GM19452 (cell line): ENCODE measurements at regions not wholly inside any gene's neighbourhood (a gene's known extent, or its start where the extent isn't known, plus 50 kb on each side); places are given as distances from the start of the nearest gene placed in this dataset.
"Not testable (repeated sequence)": the region's sequence is repeated elsewhere in the genome, so short reads cannot be mapped to it uniquely, and the experiment has no call there.

Experiments
- ATAC-seq: cut with Tn5 transposase; IDR thresholded peaks from one replicate; pipeline ENCODE4 v1.9.1; 2021; ENCODE audit not compliant: unreplicated experiment

GRCh38 chr5:145467446-145467845, 367.7 kb downstream of the PRELID2 start:
- ATAC-seq: no peak

GRCh38 chr5:145466533-145466932, 368.6 kb downstream of the PRELID2 start:
- no peak for ATAC-seq

GRCh38 chr5:145465474-145466263, 369.5 kb downstream of the PRELID2 start:
- ATAC-seq: no peak

- ATAC-seq: no peak
Observed at GRCh38 chr5:145464171-145464570, 371.0 kb downstream of the PRELID2 start.

GRCh38 chr5:145463634-145464033, 371.5 kb downstream of the PRELID2 start:
- ATAC-seq: no peak

GRCh38 chr5:145462525-145462924, 372.6 kb downstream of the PRELID2 start:
- ATAC-seq: no peak

- no peak for ATAC-seq
Observed at GRCh38 chr5:145450286-145450885, 384.8 kb downstream of the PRELID2 start.

- ATAC-seq: no peak
Observed at GRCh38 chr5:145449794-145450193, 385.3 kb downstream of the PRELID2 start.

GRCh38 chr5:145446875-145447274, 388.3 kb downstream of the PRELID2 start:
- ATAC-seq: not testable (repeated sequence)

GRCh38 chr5:145446412-145446811, 388.7 kb downstream of the PRELID2 start:
- no peak for ATAC-seq

- ATAC-seq: no peak
Observed at GRCh38 chr5:145445027-145445426, 390.1 kb downstream of the PRELID2 start.

GRCh38 chr5:145443964-145444363, 391.2 kb downstream of the PRELID2 start:
- ATAC-seq: no peak

- no peak for ATAC-seq
Observed at GRCh38 chr5:145443366-145443765, 391.8 kb downstream of the PRELID2 start.

GRCh38 chr5:145442661-145443060, 392.5 kb downstream of the PRELID2 start:
- not testable (repeated sequence) for ATAC-seq

- ATAC-seq: no peak
Observed at GRCh38 chr5:145441228-145441627, 393.9 kb downstream of the PRELID2 start.

- no peak for ATAC-seq
Observed at GRCh38 chr5:145437627-145438026, 397.5 kb downstream of the PRELID2 start.

GRCh38 chr5:145433077-145433476, 402.1 kb downstream of the PRELID2 start:
- no peak for ATAC-seq

GRCh38 chr5:145429170-145429569, 406.0 kb downstream of the PRELID2 start:
- no peak for ATAC-seq

- peak; percentile 55 for ATAC-seq
Observed at GRCh38 chr5:145408048-145408341, 427.1 kb downstream of the PRELID2 start.

GRCh38 chr5:145407300-145408047, 427.7 kb downstream of the PRELID2 start:
- ATAC-seq: peak; percentile 25

GRCh38 chr5:145403992-145404391, 431.1 kb downstream of the PRELID2 start:
- no peak for ATAC-seq

GRCh38 chr5:145396888-145397287, 438.3 kb downstream of the PRELID2 start:
- no peak for ATAC-seq
